ENCODE measurements at regions not wholly inside any gene's neighbourhood (a gene's known extent, or its start where the extent isn't known, plus 50 kb on each side); places are given as distances from the start of the nearest gene placed in this dataset.
"Not testable (repeated sequence)": the region's sequence is repeated elsewhere in the genome, so short reads cannot be mapped to it uniquely, and the experiment has no call there.

DNA sequence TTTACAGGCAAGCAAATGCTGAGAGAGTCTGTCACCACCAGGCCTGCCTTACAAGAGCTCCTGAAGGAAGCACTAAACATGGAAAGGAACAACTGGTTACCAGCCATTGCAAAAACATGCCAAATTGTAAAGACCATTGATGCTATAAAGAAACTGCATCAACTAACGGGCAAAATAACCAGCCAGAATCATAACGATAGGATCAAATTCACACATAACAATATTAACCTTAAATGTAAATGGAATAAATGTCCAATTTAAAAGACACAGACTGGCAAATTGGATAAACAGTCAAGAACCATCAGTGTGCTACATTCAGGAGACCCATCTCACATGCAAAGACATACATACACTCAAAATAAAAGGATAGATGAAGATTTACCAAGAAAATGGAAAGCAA lies 170.7 kb downstream of the CRPPA start:
- TF ChIP-seq, protein P1, sequence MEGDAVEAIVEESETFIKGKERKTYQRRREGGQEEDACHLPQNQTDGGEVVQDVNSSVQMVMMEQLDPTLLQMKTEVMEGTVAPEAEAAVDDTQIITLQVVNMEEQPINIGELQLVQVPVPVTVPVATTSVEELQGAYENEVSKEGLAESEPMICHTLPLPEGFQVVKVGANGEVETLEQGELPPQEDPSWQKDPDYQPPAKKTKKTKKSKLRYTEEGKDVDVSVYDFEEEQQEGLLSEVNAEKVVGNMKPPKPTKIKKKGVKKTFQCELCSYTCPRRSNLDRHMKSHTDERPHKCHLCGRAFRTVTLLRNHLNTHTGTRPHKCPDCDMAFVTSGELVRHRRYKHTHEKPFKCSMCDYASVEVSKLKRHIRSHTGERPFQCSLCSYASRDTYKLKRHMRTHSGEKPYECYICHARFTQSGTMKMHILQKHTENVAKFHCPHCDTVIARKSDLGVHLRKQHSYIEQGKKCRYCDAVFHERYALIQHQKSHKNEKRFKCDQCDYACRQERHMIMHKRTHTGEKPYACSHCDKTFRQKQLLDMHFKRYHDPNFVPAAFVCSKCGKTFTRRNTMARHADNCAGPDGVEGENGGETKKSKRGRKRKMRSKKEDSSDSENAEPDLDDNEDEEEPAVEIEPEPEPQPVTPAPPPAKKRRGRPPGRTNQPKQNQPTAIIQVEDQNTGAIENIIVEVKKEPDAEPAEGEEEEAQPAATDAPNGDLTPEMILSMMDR (IDR thresholded peaks at IDR 0.05) = not testable (repeated sequence)
- TF ChIP-seq EP300 (IDR thresholded peaks at IDR 0.05) = not testable (repeated sequence)

Data from tibial nerve (tissue), 4 donors.